DMS114 treated with DMSO at 0.1 percent for 48 hours (cell line): ENCODE measurements at regions not wholly inside any gene's neighbourhood (a gene's known extent, or its start where the extent isn't known, plus 50 kb on each side); places are given as distances from the start of the nearest gene placed in this dataset.

ENCODE experiments used
- DNase-seq: peaks from one replicate; lab custom pipeline; 2025; ENCODE audit not compliant: unreplicated experiment; lab: John Stamatoyannopoulos, UW

- no peak for DNase-seq
Observed at GRCh38 chr5:133777951-133778350, 165.6 kb upstream of the FSTL4 start.

GRCh38 chr5:133775584-133776304, 163.4 kb upstream of the FSTL4 start:
- DNase-seq: no peak

GRCh38 chr5:133773247-133774202, 161.2 kb upstream of the FSTL4 start:
- no peak for DNase-seq

- DNase-seq: no peak
Observed at GRCh38 chr5:133769842-133770241, 157.5 kb upstream of the FSTL4 start.

- DNase-seq: no peak
Observed at GRCh38 chr5:133763744-133764143, 151.4 kb upstream of the FSTL4 start.

- DNase-seq: no peak
Observed at GRCh38 chr5:133761632-133762031, 149.3 kb upstream of the FSTL4 start.

- DNase-seq: no peak
Observed at GRCh38 chr5:133760532-133760931, 148.2 kb upstream of the FSTL4 start.

- no peak for DNase-seq
Observed at GRCh38 chr5:133758641-133759040, 146.3 kb upstream of the FSTL4 start.

GRCh38 chr5:133757396-133757945, 145.1 kb upstream of the FSTL4 start:
- no peak for DNase-seq

GRCh38 chr5:133756756-133757155, 144.4 kb upstream of the FSTL4 start:
- no peak for DNase-seq

- DNase-seq: no peak
Observed at GRCh38 chr5:133756036-133756435, 143.7 kb upstream of the FSTL4 start.

GRCh38 chr5:133754575-133755169, 142.3 kb upstream of the FSTL4 start:
- no peak for DNase-seq

GRCh38 chr5:133753856-133754255, 141.5 kb upstream of the FSTL4 start:
- DNase-seq: no peak

- DNase-seq: no peak
Observed at GRCh38 chr5:133751846-133752245, 139.5 kb upstream of the FSTL4 start.

GRCh38 chr5:133751421-133751820, 139.1 kb upstream of the FSTL4 start:
- DNase-seq: no peak

GRCh38 chr5:133750856-133751255, 138.5 kb upstream of the FSTL4 start:
- DNase-seq: no peak

GRCh38 chr5:133750356-133750755, 138.0 kb upstream of the FSTL4 start:
- DNase-seq: no peak

GRCh38 chr5:133749331-133749985, 137.1 kb upstream of the FSTL4 start:
- no peak for DNase-seq

- DNase-seq: no peak
Observed at GRCh38 chr5:133746834-133747233, 134.5 kb upstream of the FSTL4 start.

- DNase-seq: no peak
Observed at GRCh38 chr5:133744960-133745308, 132.6 kb upstream of the FSTL4 start.
